NCI-H2196 (cell line): ENCODE measurements at regions not wholly inside any gene's neighbourhood (a gene's known extent, or its start where the extent isn't known, plus 50 kb on each side); places are given as distances from the start of the nearest gene placed in this dataset.
"Not testable (repeated sequence)": the region's sequence is repeated elsewhere in the genome, so short reads cannot be mapped to it uniquely, and the experiment has no call there.

Experiments used
- DNase-seq: peaks from one replicate; lab custom pipeline; 2025; ENCODE audit not compliant: unreplicated experiment; lab: John Stamatoyannopoulos, UW

DNA sequence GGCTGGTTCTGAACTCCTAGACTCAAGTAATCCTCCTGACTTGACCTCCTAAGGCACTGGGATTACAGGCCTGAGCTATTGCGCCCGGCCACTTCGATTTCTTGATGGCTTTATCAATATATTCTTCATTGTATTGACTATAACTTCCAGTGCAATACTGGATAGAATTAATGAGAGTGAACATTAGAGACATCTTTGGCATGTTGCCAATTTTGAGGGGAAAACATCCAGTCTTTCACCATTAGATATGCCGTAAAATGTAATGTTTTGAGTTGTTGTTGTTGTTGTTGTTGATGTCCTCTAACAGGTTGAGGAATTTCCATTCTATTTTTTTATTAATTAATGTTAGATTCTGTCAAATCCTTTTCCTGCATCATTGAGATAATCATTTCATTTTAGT, 578.9 kb downstream of the ZWINT start:
- no peak for DNase-seq

DNA sequence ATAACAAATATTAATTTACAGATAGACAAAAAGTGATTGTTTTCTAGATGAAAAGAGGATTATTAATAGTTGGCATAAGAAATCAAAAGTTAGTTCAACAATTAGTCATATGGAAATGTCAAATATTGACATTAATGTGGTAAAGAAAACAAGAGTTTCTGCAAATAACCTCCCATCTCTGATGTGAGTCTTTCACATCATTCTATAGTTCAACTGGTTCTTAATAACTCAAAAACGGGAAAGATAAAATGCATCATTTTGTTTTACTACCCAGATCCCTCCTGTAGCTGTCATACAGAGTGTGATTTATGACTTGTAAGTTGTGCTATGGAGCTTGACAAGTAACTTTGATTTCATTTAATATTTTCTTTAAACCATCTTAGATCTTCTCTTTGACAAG, 594.8 kb downstream of the ZWINT start:
- DNase-seq = no peak

- no peak for DNase-seq
Observed at GRCh38 chr10:55750458-55750857, 610.6 kb downstream of the ZWINT start.

- DNase-seq = no peak
Observed at GRCh38 chr10:55747244-55747643, 613.8 kb downstream of the ZWINT start.

- DNase-seq = no peak
Observed at GRCh38 chr10:55746002-55746401, 615.1 kb downstream of the ZWINT start.

DNA sequence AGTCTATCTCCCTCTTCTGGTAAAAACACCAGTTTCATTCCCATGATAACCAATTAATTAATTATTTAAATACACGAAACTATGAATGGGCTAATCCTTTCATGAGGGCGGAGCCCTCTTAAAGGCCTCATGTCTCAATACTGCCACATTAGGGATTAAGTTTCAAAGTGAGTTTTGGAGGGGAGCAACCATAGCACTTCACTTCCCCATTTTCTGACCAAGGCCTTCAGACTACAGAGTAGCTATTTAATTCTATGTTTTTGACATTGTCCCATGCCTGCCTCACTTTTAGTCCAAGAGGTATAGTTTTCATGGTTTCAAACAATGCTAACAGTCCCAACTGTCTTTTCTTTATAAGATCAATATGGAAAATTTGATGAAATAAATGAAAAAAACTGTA, 618.6 kb downstream of the ZWINT start:
- no peak for DNase-seq

GRCh38 chr10:55740767-55741166, 620.3 kb downstream of the ZWINT start:
- not testable (repeated sequence) for DNase-seq

- DNase-seq = no peak
Observed at GRCh38 chr10:55740110-55740509, 620.9 kb downstream of the ZWINT start.

DNA sequence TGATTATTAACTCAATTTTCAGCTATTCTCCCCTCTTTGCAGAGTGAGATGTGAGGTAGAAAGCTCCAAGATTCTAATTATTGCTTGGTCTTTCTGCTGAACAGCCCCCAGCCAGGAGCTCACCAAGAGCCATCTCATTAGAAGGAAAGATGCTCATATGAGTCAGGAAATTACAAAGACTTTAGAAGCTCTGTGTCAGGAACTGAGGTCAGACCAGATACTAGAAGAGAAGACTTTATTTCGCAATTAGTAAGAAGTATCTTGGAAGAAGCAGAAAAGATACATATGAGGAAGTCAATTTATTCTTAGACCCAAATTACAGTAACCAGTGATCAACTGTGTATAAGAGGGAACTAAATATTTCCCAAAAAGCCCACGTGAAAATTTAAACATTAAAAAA, 626.9 kb downstream of the ZWINT start:
- DNase-seq = no peak

- DNase-seq = no peak
Observed at GRCh38 chr10:55704950-55705349, 656.1 kb downstream of the ZWINT start.

- no peak for DNase-seq
Observed at GRCh38 chr10:55668326-55668922, 692.6 kb downstream of the ZWINT start.

DNA sequence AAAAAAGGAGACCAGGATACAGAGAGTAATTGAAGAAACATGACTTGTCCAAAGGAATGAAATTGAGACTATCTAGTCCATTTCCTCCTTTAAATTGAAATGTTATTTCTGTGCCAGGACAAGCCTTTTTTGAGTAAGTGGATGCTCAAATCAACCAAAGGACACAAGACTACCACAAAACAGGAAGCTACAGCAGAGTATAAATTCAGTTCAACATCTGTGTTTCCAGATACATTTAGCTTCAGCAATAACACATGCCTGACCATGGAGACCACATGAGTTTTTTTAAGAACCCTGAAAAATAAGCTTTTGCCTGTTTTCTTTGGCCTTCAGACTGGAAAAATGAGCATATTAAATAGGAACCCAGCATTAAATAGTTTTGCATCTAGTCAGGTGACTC, 707.5 kb downstream of the ZWINT start:
- DNase-seq = no peak

DNA sequence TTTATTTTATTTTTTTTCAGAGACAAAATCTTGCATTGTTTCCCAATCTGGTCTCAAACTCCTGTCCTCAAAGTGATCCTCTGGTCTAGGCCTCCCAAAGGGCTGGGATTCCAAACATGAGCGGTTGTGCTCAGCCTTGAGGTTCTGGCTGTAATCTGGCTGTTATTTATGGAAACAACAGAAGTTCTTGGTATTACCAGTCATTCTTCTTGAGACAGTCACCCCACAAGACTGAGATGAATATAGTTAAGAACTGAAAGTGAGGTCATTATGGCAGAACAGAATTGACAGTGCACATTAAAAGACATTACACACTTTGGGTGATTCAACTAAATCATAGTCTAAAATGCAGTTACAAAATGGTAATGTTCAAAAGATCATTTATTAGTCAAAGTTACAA, 719.5 kb downstream of the ZWINT start:
- no peak for DNase-seq

- peak; percentile 65 for DNase-seq
Observed at GRCh38 chr10:55631071-55631654, 729.9 kb downstream of the ZWINT start.

DNA sequence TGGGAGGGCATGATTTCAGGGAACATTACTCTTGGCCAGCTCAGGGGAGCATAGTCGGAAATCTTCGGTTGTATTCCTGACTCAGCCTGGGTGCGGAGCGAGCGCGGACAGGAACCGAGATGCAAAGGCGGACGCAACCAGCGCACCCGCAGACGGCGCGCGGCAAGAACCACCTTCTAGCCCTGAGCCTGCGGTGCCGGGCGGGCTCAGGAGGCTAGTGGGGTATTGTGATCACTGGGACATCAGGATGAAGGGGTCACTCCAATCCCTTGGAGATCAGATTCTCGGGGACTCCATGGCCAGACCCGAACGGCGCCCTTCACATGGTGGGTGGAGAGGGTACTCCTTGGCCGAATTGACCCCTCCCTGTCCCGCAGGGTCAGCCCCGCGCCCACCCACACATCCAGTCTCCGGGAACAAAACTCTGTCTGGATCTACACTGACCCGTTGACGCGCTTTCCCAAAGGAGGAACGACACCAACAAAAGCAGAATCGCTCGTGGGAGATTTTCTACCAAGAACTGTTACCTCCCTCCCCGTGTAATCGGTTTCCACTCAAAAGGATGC, 730.5 kb downstream of the ZWINT start:
- DNase-seq = no peak

DNA sequence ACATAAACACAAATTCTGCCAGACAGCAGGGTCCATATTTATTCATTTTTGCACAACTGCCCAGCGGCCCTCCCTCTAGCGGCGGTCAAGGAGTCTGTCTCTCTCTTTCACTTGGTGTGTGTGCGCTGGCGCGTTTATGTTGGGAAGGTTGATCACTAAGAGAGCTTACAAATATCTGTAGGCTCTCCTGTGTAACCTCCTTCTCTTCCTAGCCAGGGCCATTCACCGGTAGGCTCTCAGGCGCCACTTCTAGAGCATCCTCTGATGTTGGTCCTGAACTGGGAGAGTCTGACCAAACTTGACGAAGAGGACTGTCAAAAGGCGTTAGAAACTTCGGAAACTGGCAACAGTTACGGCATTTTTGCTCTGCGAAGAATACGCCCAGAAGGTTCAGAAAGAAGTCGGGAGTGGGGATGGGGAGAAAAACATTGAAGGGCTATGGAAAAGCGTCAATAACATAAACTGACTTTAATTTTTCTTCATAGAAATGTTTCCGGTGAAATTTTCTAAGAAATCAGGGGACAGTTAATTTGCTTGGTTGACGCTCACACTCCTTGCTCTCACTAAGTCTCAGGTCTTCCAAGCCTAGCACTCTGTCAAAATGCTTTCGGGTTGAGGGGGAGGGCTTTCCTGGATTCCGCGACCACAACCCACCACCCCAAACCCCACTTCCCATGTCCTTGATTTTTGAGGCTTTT, 731.1 kb downstream of the ZWINT start:
- DNase-seq = no peak

- no peak for DNase-seq
Observed at GRCh38 chr10:55628260-55628701, 732.8 kb downstream of the ZWINT start.

DNA sequence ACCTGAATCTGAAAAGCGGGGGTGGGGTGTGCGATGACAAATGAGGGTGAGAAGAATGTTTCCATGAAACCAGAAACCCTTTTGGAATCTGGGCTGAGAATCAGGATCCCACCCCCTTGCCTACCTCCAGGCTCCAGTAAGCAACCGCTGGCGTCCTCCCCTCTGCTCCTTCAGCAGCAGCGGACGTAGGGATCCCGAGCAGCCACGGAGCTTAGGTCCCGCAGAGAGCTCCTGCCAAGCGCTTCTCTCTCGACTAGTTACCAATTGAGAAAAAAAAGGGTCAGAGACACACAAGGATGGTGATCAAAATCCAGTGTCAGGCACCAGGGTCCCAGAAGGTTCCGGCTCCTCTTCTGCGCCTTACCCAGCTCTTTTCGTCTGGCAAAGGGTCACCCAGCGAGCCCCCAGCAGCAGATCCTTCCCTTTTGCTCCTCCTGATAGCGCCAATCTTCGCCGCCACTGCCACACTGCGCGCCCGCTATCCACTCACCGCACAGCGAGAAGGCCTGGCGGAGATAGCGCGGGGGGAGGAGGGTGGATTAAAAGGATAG, 733.5 kb downstream of the ZWINT start:
- no peak for DNase-seq

DNA sequence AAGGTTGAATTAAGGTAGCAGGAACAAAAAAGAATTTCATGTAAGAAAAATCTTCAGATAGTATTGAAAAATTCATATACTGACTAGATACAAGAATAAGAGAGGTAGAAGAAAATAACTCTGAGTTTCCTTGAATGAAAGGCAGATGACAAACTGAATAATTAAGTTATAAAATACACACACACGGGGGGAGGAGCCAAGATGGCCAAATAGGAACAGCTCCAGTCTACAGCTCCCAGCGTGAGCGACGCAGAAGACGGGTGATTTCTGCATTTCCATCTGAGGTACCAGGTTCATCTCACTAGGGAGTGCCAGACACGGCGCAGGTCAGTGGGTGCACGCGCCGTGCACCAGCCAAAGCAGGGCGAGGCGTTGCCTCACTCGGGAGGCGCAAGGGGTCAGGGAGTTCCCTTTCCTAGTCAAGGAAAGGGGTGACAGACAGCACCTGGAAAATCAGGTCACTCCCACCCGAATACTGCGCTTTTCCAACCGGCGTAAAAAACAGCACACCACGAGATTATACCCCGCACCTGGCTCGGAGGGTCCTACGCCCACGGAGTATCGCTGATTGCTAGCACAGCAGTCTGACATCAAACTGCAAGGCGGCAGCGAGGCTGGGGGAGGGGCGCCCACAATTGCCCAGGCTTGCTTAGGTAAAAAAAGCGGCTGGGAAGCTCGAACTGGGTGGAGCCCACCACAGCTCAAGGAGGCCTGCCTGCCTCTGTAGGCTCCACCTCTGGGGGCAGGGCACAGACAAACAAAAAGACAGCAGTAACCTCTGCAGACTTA, 759.2 kb downstream of the ZWINT start:
- DNase-seq = not testable (repeated sequence)

- no peak for DNase-seq
Observed at GRCh38 chr10:55551603-55552002, 750.6 kb upstream of the PCDH15 start.

DNA sequence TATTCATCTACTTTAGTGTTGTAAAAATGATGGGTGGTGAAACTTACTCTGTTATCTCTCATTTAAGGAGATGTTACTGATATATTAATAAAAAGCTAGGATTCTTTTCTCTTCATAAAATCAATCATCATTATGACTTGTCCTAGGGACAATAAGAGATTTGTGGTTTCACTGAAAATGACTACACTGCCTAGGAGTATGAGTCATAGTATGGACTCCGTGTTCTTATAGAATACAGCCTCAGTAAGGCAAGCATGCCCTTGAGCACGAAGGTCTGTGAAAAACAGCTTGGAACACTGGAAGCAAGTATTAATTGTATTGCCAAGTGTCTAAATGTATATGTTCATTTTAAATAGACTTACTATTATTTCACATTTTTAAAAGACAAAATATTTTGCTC, 749.2 kb upstream of the PCDH15 start:
- DNase-seq = no peak
